PFSK-1 (cell line): ENCODE measurements at regions not wholly inside any gene's neighbourhood (a gene's known extent, or its start where the extent isn't known, plus 50 kb on each side); places are given as distances from the start of the nearest gene placed in this dataset.

Source experiments
- FOXP2 ChIP-seq: optimal IDR thresholded peaks from 2 replicates; pipeline ENCODE3; 2011; ENCODE audit warnings: borderline replicate concordance, control low read depth, inconsistent platforms; ENCODE audit not compliant: insufficient read depth; ENCODE audit errors: extremely low read length, extremely low read depth
- POLR2AphosphoS5 ChIP-seq: IDR thresholded peaks from 2 replicates; pipeline ENCODE4 v1.6.1; 2012; ENCODE audit warnings: low read depth, mild to moderate bottlenecking, control low read depth, low read length, moderate library complexity
- SIN3A ChIP-seq: IDR thresholded peaks from 2 replicates; pipeline ENCODE4 v1.6.1; 2012; ENCODE audit warnings: mild to moderate bottlenecking, low read length, moderate library complexity, borderline replicate concordance; ENCODE audit not compliant: insufficient read depth
- TAF1 ChIP-seq: IDR thresholded peaks from 2 replicates; pipeline ENCODE4 v1.6.1; 2012; ENCODE audit warnings: low read length, control low read depth, borderline replicate concordance; ENCODE audit not compliant: insufficient read depth
- TF ChIP-seq, protein P1 (sequence below), 2 experiments: IDR thresholded peaks; 2 replicates each; pipeline versions ENCODE4 v1.6.1 to v1.8.0; 2011 to 2012; ENCODE audit warnings: low read depth in 2 of 2, low read length in 2 of 2, control low read depth in 1 of 2, inconsistent platforms in 1 of 2, mild to moderate bottlenecking in 1 of 2, moderate library complexity in 1 of 2; ENCODE audit not compliant: insufficient read depth in 1 of 2

DNA sequence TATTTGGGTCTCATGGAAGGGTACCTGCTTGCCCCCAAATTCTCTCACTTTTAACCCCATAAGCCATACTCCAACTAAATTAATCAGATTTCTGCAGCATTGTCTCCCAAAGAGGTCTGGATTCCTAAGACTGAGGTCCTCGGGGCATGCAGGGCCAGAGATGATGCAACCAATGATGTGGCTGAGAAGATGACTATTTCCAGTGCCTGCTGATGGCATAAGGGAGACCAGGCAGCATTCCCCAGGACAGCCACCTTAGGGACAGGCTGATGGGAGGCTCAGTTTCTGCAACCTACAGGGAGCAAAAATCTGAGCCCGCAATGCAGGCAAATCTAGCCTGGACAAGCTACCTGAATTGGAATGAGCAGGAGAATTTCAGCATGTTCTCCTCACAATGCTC lies 76.8 kb upstream of the ASIC2 start:
- TF ChIP-seq SIN3A (no peak), POLR2AphosphoS5 (no peak), TAF1 (no peak), FOXP2 (no peak)
- TF ChIP-seq, protein P1, sequence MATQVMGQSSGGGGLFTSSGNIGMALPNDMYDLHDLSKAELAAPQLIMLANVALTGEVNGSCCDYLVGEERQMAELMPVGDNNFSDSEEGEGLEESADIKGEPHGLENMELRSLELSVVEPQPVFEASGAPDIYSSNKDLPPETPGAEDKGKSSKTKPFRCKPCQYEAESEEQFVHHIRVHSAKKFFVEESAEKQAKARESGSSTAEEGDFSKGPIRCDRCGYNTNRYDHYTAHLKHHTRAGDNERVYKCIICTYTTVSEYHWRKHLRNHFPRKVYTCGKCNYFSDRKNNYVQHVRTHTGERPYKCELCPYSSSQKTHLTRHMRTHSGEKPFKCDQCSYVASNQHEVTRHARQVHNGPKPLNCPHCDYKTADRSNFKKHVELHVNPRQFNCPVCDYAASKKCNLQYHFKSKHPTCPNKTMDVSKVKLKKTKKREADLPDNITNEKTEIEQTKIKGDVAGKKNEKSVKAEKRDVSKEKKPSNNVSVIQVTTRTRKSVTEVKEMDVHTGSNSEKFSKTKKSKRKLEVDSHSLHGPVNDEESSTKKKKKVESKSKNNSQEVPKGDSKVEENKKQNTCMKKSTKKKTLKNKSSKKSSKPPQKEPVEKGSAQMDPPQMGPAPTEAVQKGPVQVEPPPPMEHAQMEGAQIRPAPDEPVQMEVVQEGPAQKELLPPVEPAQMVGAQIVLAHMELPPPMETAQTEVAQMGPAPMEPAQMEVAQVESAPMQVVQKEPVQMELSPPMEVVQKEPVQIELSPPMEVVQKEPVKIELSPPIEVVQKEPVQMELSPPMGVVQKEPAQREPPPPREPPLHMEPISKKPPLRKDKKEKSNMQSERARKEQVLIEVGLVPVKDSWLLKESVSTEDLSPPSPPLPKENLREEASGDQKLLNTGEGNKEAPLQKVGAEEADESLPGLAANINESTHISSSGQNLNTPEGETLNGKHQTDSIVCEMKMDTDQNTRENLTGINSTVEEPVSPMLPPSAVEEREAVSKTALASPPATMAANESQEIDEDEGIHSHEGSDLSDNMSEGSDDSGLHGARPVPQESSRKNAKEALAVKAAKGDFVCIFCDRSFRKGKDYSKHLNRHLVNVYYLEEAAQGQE (IDR thresholded peaks at IDR 0.05; ENCODE audit: insufficient read depth in 1 of 2, low read depth in 2 of 2, low read length in 2 of 2) = no peak
